Neural progenitor cell (in vitro differentiated cells): ENCODE measurements at regions not wholly inside any gene's neighbourhood (a gene's known extent, or its start where the extent isn't known, plus 50 kb on each side); places are given as distances from the start of the nearest gene placed in this dataset. TPM values are rescaled to one million over a fixed set of nuclear protein-coding genes. Genes with fewer than 3 reads are reported as not detected.

ENCODE experiments used
- DNase-seq: peaks from one replicate; pipeline ENCODE4 v3.0.0-alpha.2; 2016; ENCODE audit warnings: low spot score
- H2AFZ ChIP-seq: fragments of 200-600 bp; sonication (generic); replicated peaks from 2 replicates; pipeline ENCODE4 v1.6.1; 2016; ENCODE audit warnings: antibody characterized with exemption
- H3F3A ChIP-seq: fragments of 200-600 bp; sonication (generic); 2 replicates; pipeline ENCODE4 v1.6.1; 2016; ENCODE audit warnings: antibody characterized with exemption, low read depth
- H3K27ac ChIP-seq: fragments of 200-600 bp; sonication (generic); 2 replicates; pipeline ENCODE4 v1.5.1; 2016; ENCODE audit warnings: mild to moderate bottlenecking
- H3K27me3 ChIP-seq: fragments of 200-600 bp; sonication (generic); 2 replicates; pipeline ENCODE4 v1.6.1; 2016; ENCODE audit warnings: mild to moderate bottlenecking, moderate library complexity
- H3K36me3 ChIP-seq: fragments of 200-600 bp; sonication (generic); 2 replicates; pipeline ENCODE4 v1.5.1; 2016
- H3K4me1 ChIP-seq: fragments of 200-600 bp; sonication (generic); 2 replicates; pipeline ENCODE4 v1.6.1; 2016; ENCODE audit warnings: mixed run types
- H3K4me2 ChIP-seq: fragments of 200-600 bp; sonication (generic); 2 replicates; pipeline ENCODE4 v1.6.1; 2016
- H3K4me3 ChIP-seq: fragments of 200-600 bp; sonication (generic); 2 replicates; pipeline ENCODE4 v1.5.1; 2016
- H3K79me2 ChIP-seq: fragments of 200-600 bp; sonication (generic); 2 replicates; pipeline ENCODE4 v1.6.1; 2016; ENCODE audit warnings: low read depth
- H3K9ac ChIP-seq: fragments of 200-600 bp; sonication (generic); 2 replicates; pipeline ENCODE4 v1.6.1; 2016
- H3K9me3 ChIP-seq: fragments of 200-600 bp; sonication (generic); 2 replicates; pipeline ENCODE4 v1.5.1; 2016; ENCODE audit warnings: low read depth
- H4K20me1 ChIP-seq: fragments of 200-600 bp; sonication (generic); 2 replicates; pipeline ENCODE4 v1.6.1; 2016; ENCODE audit warnings: low read depth
- H3K27ac Mint-ChIP-seq: 3 replicates; pipeline ENCODE4 v1.8.0; 2021; ENCODE audit warnings: mixed read lengths
- H3K27me3 Mint-ChIP-seq: 2 replicates; pipeline ENCODE4 v1.8.0; 2022; ENCODE audit warnings: low read depth, mild to moderate bottlenecking, inconsistent platforms, moderate library complexity, mixed read lengths; ENCODE audit not compliant: insufficient read depth
- H3K36me3 Mint-ChIP-seq: 3 replicates; pipeline ENCODE4 v1.8.0; 2021; ENCODE audit warnings: mixed read lengths
- H3K4me1 Mint-ChIP-seq: 3 replicates; pipeline ENCODE4 v1.8.0; 2021; ENCODE audit warnings: mixed read lengths
- H3K4me3 Mint-ChIP-seq: 3 replicates; pipeline ENCODE4 v1.8.0; 2021; ENCODE audit warnings: mild to moderate bottlenecking, moderate library complexity, mixed read lengths
- H3K9me3 Mint-ChIP-seq: 3 replicates; pipeline ENCODE4 v1.8.0; 2020; ENCODE audit warnings: mixed read lengths
- CTCF ChIP-seq: fragments of 200-600 bp; sonication (generic); IDR thresholded peaks from 2 replicates; pipeline ENCODE4 v1.5.1; 2017; ENCODE audit warnings: antibody characterized with exemption, mild to moderate bottlenecking
- EZH2 ChIP-seq: fragments of 200-600 bp; sonication (generic); IDR thresholded peaks from 2 replicates; pipeline ENCODE4 v1.6.1; 2017; ENCODE audit warnings: antibody characterized with exemption, mild to moderate bottlenecking, moderate library complexity
- EZH2phosphoT487 ChIP-seq: fragments of 200-600 bp; sonication (generic); IDR thresholded peaks from 2 replicates; pipeline ENCODE4 v1.6.1; 2017; ENCODE audit warnings: antibody characterized with exemption
- small RNA-seq: library from RNA; depleted of rRNA; stranded (forward); fragments of <200 nt; gene quantifications from one replicate; pipeline ENCODE3, GENCODE V24; 2015

- Histone ChIP-seq H3K9ac (no peak overlapping the region), H3K9me3 (no peaks in the 10 kb centered on the region), H3K4me2 (no peak overlapping the region), H4K20me1 (no peaks in the 10 kb centered on the region), H3K79me2 (no peaks in the 10 kb centered on the region), H3K4me3 (no peak overlapping the region), H2AFZ (no peak overlapping the region), H3K36me3 (no peaks in the 10 kb centered on the region), H3F3A (no peaks in the 10 kb centered on the region), H3K27ac (no peak overlapping the region), H3K4me1 (no peaks in the 10 kb centered on the region), H3K27me3 (no peaks in the 10 kb centered on the region)
- H3K27me3 Mint-ChIP-seq: no peaks in the 10 kb centered on the region
- TF ChIP-seq CTCF (no peak), EZH2phosphoT487 (no peak), EZH2 (no peak)
- H3K4me3 Mint-ChIP-seq: no peak overlapping the region
- H3K9me3 Mint-ChIP-seq: no peaks in the 10 kb centered on the region
- no peak for DNase-seq
- no peak overlapping the region for H3K27ac Mint-ChIP-seq
- H3K4me1 Mint-ChIP-seq: peaks cover 3% of the 10 kb centered on the region
- H3K36me3 Mint-ChIP-seq: peaks cover 3% of the 10 kb centered on the region
Measured at GRCh38 chr14:35235840-35236239, 56.3 kb upstream of the PSMA6 start.

DNA sequence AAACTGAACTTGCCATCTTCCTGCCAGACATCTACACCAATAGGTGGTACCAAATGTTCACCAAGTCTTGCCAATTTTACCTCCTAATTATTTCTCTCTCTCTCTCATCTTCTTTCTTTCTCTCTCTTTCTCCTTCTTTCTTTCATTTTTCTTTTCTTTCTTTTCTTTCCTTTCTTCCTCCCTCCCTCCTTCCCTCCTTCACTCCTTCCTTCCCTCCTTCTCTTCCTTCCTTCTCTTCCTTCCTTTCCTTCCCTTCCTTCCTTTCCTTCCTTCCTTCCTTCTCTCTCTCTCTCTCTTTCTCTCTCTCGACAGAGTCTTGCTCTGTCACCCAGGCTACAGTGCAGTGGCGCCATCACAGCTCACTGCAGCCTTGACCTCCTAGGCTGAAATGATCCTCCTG lies 55.4 kb upstream of the PSMA6 start:
- H3K36me3 ChIP-seq: no peaks in the 10 kb centered on the region
- H3K9ac ChIP-seq: no peak overlapping the region
- Mint-ChIP-seq H3K27me3 (no peaks in the 10 kb centered on the region), H3K9me3 (no peaks in the 10 kb centered on the region), H3K4me1 (peaks cover 3% of the 10 kb centered on the region), H3K4me3 (no peak overlapping the region), H3K27ac (no peak overlapping the region), H3K36me3 (peaks cover 3% of the 10 kb centered on the region)
- H4K20me1 ChIP-seq: no peaks in the 10 kb centered on the region
- no peak overlapping the region for H3K27ac ChIP-seq
- no peaks in the 10 kb centered on the region for H3K4me1 ChIP-seq
- H2AFZ ChIP-seq: no peak overlapping the region
- H3K79me2 ChIP-seq: no peaks in the 10 kb centered on the region
- no peaks in the 10 kb centered on the region for H3F3A ChIP-seq
- H3K9me3 ChIP-seq: no peaks in the 10 kb centered on the region
- no peaks in the 10 kb centered on the region for H3K27me3 ChIP-seq
- no peak overlapping the region for H3K4me2 ChIP-seq
- DNase-seq: no peak
- TF ChIP-seq CTCF: no peak
- TF ChIP-seq EZH2phosphoT487: no peak
- TF ChIP-seq EZH2: no peak
- H3K4me3 ChIP-seq: no peak overlapping the region

GRCh38 chr14:35240231-35240630 lies 52.0 kb upstream of the PSMA6 start:
- H3K27ac Mint-ChIP-seq: no peak overlapping the region
- H3K36me3 ChIP-seq: no peaks in the 10 kb centered on the region
- H3K9me3 ChIP-seq: no peaks in the 10 kb centered on the region
- H3K9me3 Mint-ChIP-seq: no peaks in the 10 kb centered on the region
- H3K9ac ChIP-seq: no peak overlapping the region
- H3K4me3 ChIP-seq: no peak overlapping the region
- H3K36me3 Mint-ChIP-seq: peaks cover 3% of the 10 kb centered on the region
- H3K4me1 Mint-ChIP-seq: no peaks in the 10 kb centered on the region
- no peak overlapping the region for H2AFZ ChIP-seq
- H3K27me3 Mint-ChIP-seq: no peaks in the 10 kb centered on the region
- H4K20me1 ChIP-seq: no peaks in the 10 kb centered on the region
- TF ChIP-seq EZH2 (no peak), CTCF (no peak), EZH2phosphoT487 (no peak)
- H3K27ac ChIP-seq: no peak overlapping the region
- no peak overlapping the region for H3K4me2 ChIP-seq
- H3K27me3 ChIP-seq: no peaks in the 10 kb centered on the region
- DNase-seq: no peak
- no peaks in the 10 kb centered on the region for H3F3A ChIP-seq
- no peak overlapping the region for H3K4me3 Mint-ChIP-seq
- H3K79me2 ChIP-seq: no peaks in the 10 kb centered on the region
- H3K4me1 ChIP-seq: no peaks in the 10 kb centered on the region

Small RNAs in the stretch of these regions (small RNA-seq; reads per million reads assigned to genes)
- gene MRPL57P8: not detected
